ENCODE measurements at regions not wholly inside any gene's neighbourhood (a gene's known extent, or its start where the extent isn't known, plus 50 kb on each side); places are given as distances from the start of the nearest gene placed in this dataset.
A peak's percentile ranks its signal among the peaks of the same experiment; 100 is the strongest.
"Not testable (repeated sequence)": the region's sequence is repeated elsewhere in the genome, so short reads cannot be mapped to it uniquely, and the experiment has no call there.

GRCh38 chr9:31821583-31821982, 562.9 kb upstream of the ACO1 start:
- DNase-seq = no peak

GRCh38 chr9:31823365-31823764, 561.1 kb upstream of the ACO1 start:
- DNase-seq = no peak

- DNase-seq = no peak
Observed at GRCh38 chr9:31824860-31825259, 559.6 kb upstream of the ACO1 start.

GRCh38 chr9:31837211-31837610, 547.2 kb upstream of the ACO1 start:
- no peak for DNase-seq

- peak in 1 of 2 experiments; percentile 2 for DNase-seq
Observed at GRCh38 chr9:31839273-31839672, 545.2 kb upstream of the ACO1 start.

- DNase-seq = no peak
Observed at GRCh38 chr9:31840702-31841101, 543.7 kb upstream of the ACO1 start.

GRCh38 chr9:31847963-31848362, 536.5 kb upstream of the ACO1 start:
- DNase-seq = no peak

- DNase-seq = no peak
Observed at GRCh38 chr9:31848505-31849285, 535.7 kb upstream of the ACO1 start.

GRCh38 chr9:31854187-31854586, 530.3 kb upstream of the ACO1 start:
- DNase-seq = no peak

GRCh38 chr9:31868830-31869229, 515.6 kb upstream of the ACO1 start:
- DNase-seq = no peak

- no peak for DNase-seq
Observed at GRCh38 chr9:31870276-31870675, 514.2 kb upstream of the ACO1 start.

- no peak for DNase-seq
Observed at GRCh38 chr9:31873722-31874121, 510.7 kb upstream of the ACO1 start.

GRCh38 chr9:31894008-31894407, 490.4 kb upstream of the ACO1 start:
- no peak for DNase-seq

GRCh38 chr9:31908158-31908890, 476.1 kb upstream of the ACO1 start:
- DNase-seq = no peak

GRCh38 chr9:31908891-31909480, 475.5 kb upstream of the ACO1 start:
- DNase-seq = no peak

- DNase-seq = no peak
Observed at GRCh38 chr9:31912636-31913035, 471.8 kb upstream of the ACO1 start.

- DNase-seq = peak in 1 of 2 experiments; percentile 1
Observed at GRCh38 chr9:31916591-31917241, 467.7 kb upstream of the ACO1 start.

- not testable (repeated sequence) for DNase-seq
Observed at GRCh38 chr9:31937737-31938136, 446.7 kb upstream of the ACO1 start.

- DNase-seq = no peak
Observed at GRCh38 chr9:31950756-31951155, 433.7 kb upstream of the ACO1 start.

GRCh38 chr9:31958572-31958971, 425.9 kb upstream of the ACO1 start:
- no peak for DNase-seq

GRCh38 chr9:31969552-31969951, 414.9 kb upstream of the ACO1 start:
- DNase-seq = no peak

GRCh38 chr9:31983895-31984294, 400.5 kb upstream of the ACO1 start:
- DNase-seq = no peak

- no peak for DNase-seq
Observed at GRCh38 chr9:31996331-31996730, 388.1 kb upstream of the ACO1 start.
